ENCODE measurements at regions not wholly inside any gene's neighbourhood (a gene's known extent, or its start where the extent isn't known, plus 50 kb on each side); places are given as distances from the start of the nearest gene placed in this dataset.
"Not testable (repeated sequence)": the region's sequence is repeated elsewhere in the genome, so short reads cannot be mapped to it uniquely, and the experiment has no call there.

DNA sequence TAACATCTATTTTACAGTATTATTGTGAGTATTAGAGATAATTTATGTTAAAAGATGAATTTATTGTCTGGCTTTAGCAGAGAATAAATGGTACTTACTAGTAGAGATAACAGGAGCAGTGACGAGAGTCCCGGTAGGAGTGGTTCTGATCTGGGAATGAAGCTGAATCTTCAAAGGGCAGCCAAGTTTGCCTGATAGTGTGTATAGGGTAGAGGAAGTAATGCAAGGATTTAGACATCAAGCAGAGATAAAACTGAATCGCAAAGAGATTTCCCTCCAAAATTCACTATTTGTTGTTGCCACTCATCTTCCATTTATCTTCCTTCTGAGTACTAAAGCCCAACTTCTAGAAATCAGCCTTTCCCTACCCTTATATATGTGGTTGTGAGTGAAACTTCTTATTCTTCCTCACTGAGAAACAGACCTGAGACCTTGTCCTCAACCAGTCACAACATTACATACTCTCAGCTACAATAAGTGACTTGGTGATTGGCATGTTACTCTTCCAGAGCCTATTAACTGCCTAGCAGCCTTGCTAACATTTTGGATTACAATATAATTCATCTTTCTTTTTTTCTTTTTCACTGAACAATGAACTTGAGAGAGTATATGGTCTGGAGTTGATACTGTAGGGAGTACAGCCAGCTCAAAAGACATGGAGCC is 692.7 kb upstream of the ZNF385D start:
- no peak for DNase-seq (ENCODE audit: extremely low spot score, unreplicated experiment)
- no peak for TF ChIP-seq CTCF (IDR thresholded peaks at IDR 0.05)
- H3K36me3 Mint-ChIP-seq (ENCODE audit: unreplicated experiment), result no peaks in the 10 kb centered on the region
- peaks cover 18% of the 10 kb centered on the region for H3K27me3 Mint-ChIP-seq (ENCODE audit: unreplicated experiment)
- no peaks in the 10 kb centered on the region for H3K9me3 Mint-ChIP-seq (ENCODE audit: unreplicated experiment)
- H3K4me1 Mint-ChIP-seq (ENCODE audit: unreplicated experiment), result no peaks in the 10 kb centered on the region
- no peak overlapping the region for H3K27ac Mint-ChIP-seq (ENCODE audit: unreplicated experiment)
- no peak overlapping the region for H3K4me3 Mint-ChIP-seq (ENCODE audit: unreplicated experiment)

- H3K27me3 Mint-ChIP-seq (ENCODE audit: unreplicated experiment), result peaks cover 14% of the 10 kb centered on the region
- not testable (repeated sequence) for H3K36me3 Mint-ChIP-seq (ENCODE audit: unreplicated experiment); H3K4me3 Mint-ChIP-seq (ENCODE audit: unreplicated experiment); H3K4me1 Mint-ChIP-seq (ENCODE audit: unreplicated experiment); H3K9me3 Mint-ChIP-seq (ENCODE audit: unreplicated experiment); DNase-seq (ENCODE audit: extremely low spot score, unreplicated experiment); H3K27ac Mint-ChIP-seq (ENCODE audit: unreplicated experiment)
Measured at GRCh38 chr3:22445336-22445735, 694.3 kb upstream of the ZNF385D start.

DNA sequence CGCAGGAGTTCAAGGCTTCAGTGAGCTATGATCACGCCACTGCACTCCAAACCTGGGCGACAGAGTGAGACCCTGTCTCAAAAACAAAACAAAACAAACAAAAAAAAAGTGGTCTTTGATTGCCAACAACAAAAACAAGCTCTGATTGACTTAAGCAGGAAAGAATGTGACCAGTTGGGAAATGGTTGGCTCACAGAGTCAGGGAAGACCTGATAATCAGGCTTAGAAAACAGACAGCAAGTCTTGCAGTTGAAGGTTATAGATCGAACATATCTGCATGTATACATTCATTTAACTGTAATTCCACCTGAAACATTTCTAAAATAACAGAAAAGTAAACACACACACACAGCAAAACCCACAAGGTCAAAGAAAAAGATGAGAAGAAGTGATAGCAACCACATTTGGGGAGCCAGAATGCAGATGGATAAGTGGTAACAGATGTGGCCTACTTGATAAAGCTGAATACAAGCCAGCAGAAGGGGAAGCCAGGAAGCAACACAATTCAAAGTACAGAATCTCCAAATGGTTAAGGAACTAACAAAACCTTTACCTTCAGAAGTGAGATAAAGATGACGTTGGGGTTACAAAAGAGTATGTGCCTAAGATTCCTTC is 699.9 kb upstream of the ZNF385D start:
- H3K36me3 Mint-ChIP-seq (ENCODE audit: unreplicated experiment), result peaks cover 2% of the 10 kb centered on the region
- no peak for TF ChIP-seq CTCF (IDR thresholded peaks at IDR 0.05)
- H3K4me3 Mint-ChIP-seq (ENCODE audit: unreplicated experiment), result no peak overlapping the region
- no peak overlapping the region for H3K27ac Mint-ChIP-seq (ENCODE audit: unreplicated experiment)
- no peaks in the 10 kb centered on the region for H3K9me3 Mint-ChIP-seq (ENCODE audit: unreplicated experiment)
- peaks cover 13% of the 10 kb centered on the region for H3K4me1 Mint-ChIP-seq (ENCODE audit: unreplicated experiment)
- DNase-seq (ENCODE audit: extremely low spot score, unreplicated experiment), result no peak
- H3K27me3 Mint-ChIP-seq (ENCODE audit: unreplicated experiment), result peaks cover 12% of the 10 kb centered on the region

- TF ChIP-seq CTCF (IDR thresholded peaks at IDR 0.05), result no peak
- peaks cover 2% of the 10 kb centered on the region for H3K36me3 Mint-ChIP-seq (ENCODE audit: unreplicated experiment)
Measured at GRCh38 chr3:22451501-22451900, 700.5 kb upstream of the ZNF385D start.

GRCh38 chr3:22453906-22454535 is 703.0 kb upstream of the ZNF385D start:
- Mint-ChIP-seq H3K4me1 (ENCODE audit: unreplicated experiment) (peaks cover 13% of the 10 kb centered on the region), H3K9me3 (ENCODE audit: unreplicated experiment) (no peaks in the 10 kb centered on the region), H3K27ac (ENCODE audit: unreplicated experiment) (no peak overlapping the region), H3K36me3 (ENCODE audit: unreplicated experiment) (peaks cover 2% of the 10 kb centered on the region), H3K27me3 (ENCODE audit: unreplicated experiment) (peaks cover 23% of the 10 kb centered on the region), H3K4me3 (ENCODE audit: unreplicated experiment) (no peak overlapping the region)
- TF ChIP-seq CTCF (IDR thresholded peaks at IDR 0.05), result no peak
- no peak for DNase-seq (ENCODE audit: extremely low spot score, unreplicated experiment)

More at GRCh38 chr3:22451501-22451900, 700.5 kb upstream of the ZNF385D start:
- H3K4me1 Mint-ChIP-seq (ENCODE audit: unreplicated experiment), result peaks cover 13% of the 10 kb centered on the region
- no peaks in the 10 kb centered on the region for H3K9me3 Mint-ChIP-seq (ENCODE audit: unreplicated experiment)
- no peak for DNase-seq (ENCODE audit: extremely low spot score, unreplicated experiment)
- peaks cover 11% of the 10 kb centered on the region for H3K27me3 Mint-ChIP-seq (ENCODE audit: unreplicated experiment)
- no peak overlapping the region for H3K27ac Mint-ChIP-seq (ENCODE audit: unreplicated experiment)
- H3K4me3 Mint-ChIP-seq (ENCODE audit: unreplicated experiment), result no peak overlapping the region
